CD1c-positive myeloid dendritic cell (primary cell): ENCODE measurements at regions not wholly inside any gene's neighbourhood (a gene's known extent, or its start where the extent isn't known, plus 50 kb on each side); places are given as distances from the start of the nearest gene placed in this dataset.
A peak's percentile ranks its signal among the peaks of the same experiment; 100 is the strongest.

ENCODE experiments used
- DNase-seq: peaks from one replicate; pipeline ENCODE4 v3.0.0-alpha.2; 2016; ENCODE audit errors: extremely low spot score

GRCh38 chr16:79372503-79373184 lies 227.9 kb downstream of the MAF start:
- peak; percentile 55 for DNase-seq

- no peak for DNase-seq
Observed at GRCh38 chr16:79370736-79371135, 229.8 kb downstream of the MAF start.

- no peak for DNase-seq
Observed at GRCh38 chr16:79369796-79370195, 230.7 kb downstream of the MAF start.

GRCh38 chr16:79367822-79368221 lies 232.7 kb downstream of the MAF start:
- no peak for DNase-seq

- DNase-seq: no peak
Observed at GRCh38 chr16:79366635-79367034, 233.9 kb downstream of the MAF start.

- no peak for DNase-seq
Observed at GRCh38 chr16:79365702-79366101, 234.8 kb downstream of the MAF start.

GRCh38 chr16:79363484-79363883 lies 237.1 kb downstream of the MAF start:
- no peak for DNase-seq

- DNase-seq: no peak
Observed at GRCh38 chr16:79363035-79363434, 237.5 kb downstream of the MAF start.

GRCh38 chr16:79362300-79362970 lies 238.1 kb downstream of the MAF start:
- no peak for DNase-seq

- no peak for DNase-seq
Observed at GRCh38 chr16:79361132-79361751, 239.3 kb downstream of the MAF start.

- no peak for DNase-seq
Observed at GRCh38 chr16:79360267-79360666, 240.3 kb downstream of the MAF start.

- DNase-seq: no peak
Observed at GRCh38 chr16:79359082-79359481, 241.5 kb downstream of the MAF start.

GRCh38 chr16:79358188-79358587 lies 242.3 kb downstream of the MAF start:
- no peak for DNase-seq

GRCh38 chr16:79355600-79356358 lies 244.8 kb downstream of the MAF start:
- no peak for DNase-seq

GRCh38 chr16:79351927-79352326 lies 248.6 kb downstream of the MAF start:
- DNase-seq: no peak

GRCh38 chr16:79349803-79350202 lies 250.7 kb downstream of the MAF start:
- no peak for DNase-seq

- no peak for DNase-seq
Observed at GRCh38 chr16:79348521-79349306, 251.8 kb downstream of the MAF start.

GRCh38 chr16:79347277-79347676 lies 253.3 kb downstream of the MAF start:
- DNase-seq: no peak

- DNase-seq: no peak
Observed at GRCh38 chr16:79339863-79340262, 260.7 kb downstream of the MAF start.

GRCh38 chr16:79337906-79338305 lies 262.6 kb downstream of the MAF start:
- DNase-seq: no peak

GRCh38 chr16:79336437-79337229 lies 263.9 kb downstream of the MAF start:
- DNase-seq: no peak
